Neural cell (in vitro differentiated cells): ENCODE measurements at regions not wholly inside any gene's neighbourhood (a gene's known extent, or its start where the extent isn't known, plus 50 kb on each side); places are given as distances from the start of the nearest gene placed in this dataset.

ENCODE experiments used
- H2AFZ ChIP-seq: fragments of 200-600, 300-800 bp; sonication (generic), shearing (Covaris generic); 2 replicates; pipeline ENCODE4 v1.6.0; 2014; ENCODE audit warnings: low read depth, mild to moderate bottlenecking, antibody characterized with exemption, low read length, moderate library complexity
- H3F3A ChIP-seq: fragments of 200-600 bp; shearing (Covaris generic); 2 replicates; pipeline ENCODE4 v1.6.1; 2016; ENCODE audit warnings: mild to moderate bottlenecking, moderate library complexity, mixed read lengths, antibody characterized with exemption, low read length; ENCODE audit not compliant: insufficient read depth, poor library complexity, severe bottlenecking
- H3K27ac ChIP-seq: fragments of 200-600, 300-800 bp; sonication (generic), shearing (Covaris generic); 2 replicates; pipeline ENCODE4 v1.5.1; 2014; ENCODE audit warnings: mild to moderate bottlenecking, low read length, moderate library complexity
- H3K27me3 ChIP-seq: fragments of 300-800, 200-600 bp; sonication (generic), shearing (Covaris generic); 2 replicates; pipeline ENCODE4 v1.6.0; 2014; ENCODE audit warnings: mild to moderate bottlenecking, low read depth, low read length, moderate library complexity; ENCODE audit not compliant: insufficient read depth
- H3K36me3 ChIP-seq: fragments of 300-800, 200-600 bp; sonication (generic), shearing (Covaris generic); 2 replicates; pipeline ENCODE4 v1.5.1; 2014; ENCODE audit warnings: mild to moderate bottlenecking, antibody characterized with exemption, low read length, moderate library complexity; ENCODE audit not compliant: insufficient read depth
- H3K4me2 ChIP-seq: fragments of 300-800, 200-600 bp; sonication (generic), shearing (Covaris generic); 2 replicates; pipeline ENCODE4 v1.6.0; 2014; ENCODE audit warnings: mild to moderate bottlenecking, low read length
- H3K4me3 ChIP-seq: fragments of 300-800, 200-600 bp; sonication (generic), shearing (Covaris generic); 2 replicates; pipeline ENCODE4 v1.5.1; 2014; ENCODE audit warnings: mild to moderate bottlenecking, low read length, moderate library complexity
- H3K79me2 ChIP-seq: fragments of 200-600 bp; shearing (Covaris generic); replicated peaks from 2 replicates; pipeline ENCODE4 v1.6.0; 2014; ENCODE audit warnings: mild to moderate bottlenecking, low read length, moderate library complexity; ENCODE audit not compliant: insufficient read depth
- H3K9ac ChIP-seq: fragments of 300-800, 200-600 bp; sonication (generic), shearing (Covaris generic); 2 replicates; pipeline ENCODE4 v1.6.1; 2016; ENCODE audit warnings: mild to moderate bottlenecking, low read length, mixed read lengths
- H3K9me2 ChIP-seq: fragments of 200-600 bp; shearing (Covaris generic); 2 replicates; pipeline ENCODE4 v1.6.1; 2016; ENCODE audit warnings: mild to moderate bottlenecking, low read length, mixed read lengths; ENCODE audit not compliant: insufficient read depth
- H3K9me3 ChIP-seq: fragments of 200-600, 300-800 bp; sonication (generic), shearing (Covaris generic); 2 replicates; pipeline ENCODE4 v1.6.1; 2016; ENCODE audit warnings: mild to moderate bottlenecking, mixed run types, low read length, moderate library complexity, mixed read lengths
- H4K20me1 ChIP-seq: fragments of 200-600 bp; shearing (Covaris generic); 2 replicates; pipeline ENCODE4 v1.6.1; 2016; ENCODE audit warnings: mild to moderate bottlenecking, mixed run types; ENCODE audit not compliant: insufficient read depth
- CTCF ChIP-seq: fragments of 450-650 bp; IDR thresholded peaks from 2 replicates; pipeline ENCODE4 v1.5.1; 2014; ENCODE audit warnings: antibody characterized with exemption, mild to moderate bottlenecking, moderate library complexity; ENCODE audit not compliant: poor library complexity, severe bottlenecking
- EP300 ChIP-seq: fragments of 450-650 bp; conservative IDR thresholded peaks from 2 replicates; pipeline ENCODE4 v1.6.1; 2014; ENCODE audit warnings: antibody characterized with exemption, mild to moderate bottlenecking, moderate library complexity; ENCODE audit not compliant: poor library complexity, severe bottlenecking
- EZH2 ChIP-seq: fragments of 200-600, 300-800 bp; shearing (Covaris generic), sonication (generic); IDR thresholded peaks from 2 replicates; pipeline ENCODE4 v1.6.1; 2014; ENCODE audit warnings: antibody characterized with exemption, low read length, borderline replicate concordance, mild to moderate bottlenecking; ENCODE audit not compliant: insufficient read depth, poor library complexity, severe bottlenecking
- MXI1 ChIP-seq: fragments of 450-650 bp; conservative IDR thresholded peaks from 2 replicates; pipeline ENCODE4 v1.6.1; 2014; ENCODE audit warnings: antibody characterized with exemption, mild to moderate bottlenecking; ENCODE audit not compliant: poor library complexity, severe bottlenecking
- POLR2AphosphoS5 ChIP-seq: IDR thresholded peaks from 2 replicates; pipeline ENCODE4 v1.6.1; 2012
- RAD21 ChIP-seq: fragments of 450-650 bp; conservative IDR thresholded peaks from 2 replicates; pipeline ENCODE4 v1.6.1; 2014; ENCODE audit warnings: antibody characterized with exemption, mild to moderate bottlenecking, moderate library complexity
- REST ChIP-seq: IDR thresholded peaks from 2 replicates; pipeline ENCODE4 v1.6.1; 2012; ENCODE audit warnings: borderline replicate concordance
- SMC3 ChIP-seq: fragments of 450-650 bp; conservative IDR thresholded peaks from 2 replicates; pipeline ENCODE4 v1.6.1; 2014; ENCODE audit warnings: antibody characterized with exemption, mild to moderate bottlenecking, moderate library complexity; ENCODE audit not compliant: poor library complexity
- TAF1 ChIP-seq: IDR thresholded peaks from 2 replicates; pipeline ENCODE4 v1.6.1; 2012; ENCODE audit warnings: low read depth

- H3K79me2 ChIP-seq = no peaks in the 10 kb centered on the region
- no peak overlapping the region for H3K9ac ChIP-seq
- no peak overlapping the region for H3K27ac ChIP-seq
- H3F3A ChIP-seq = no peaks in the 10 kb centered on the region
- H3K4me2 ChIP-seq = no peak overlapping the region
- no peaks in the 10 kb centered on the region for H3K27me3 ChIP-seq
- H4K20me1 ChIP-seq = no peaks in the 10 kb centered on the region
- H2AFZ ChIP-seq = no peak overlapping the region
- H3K9me3 ChIP-seq = no peaks in the 10 kb centered on the region
- no peaks in the 10 kb centered on the region for H3K9me2 ChIP-seq
- H3K36me3 ChIP-seq = no peaks in the 10 kb centered on the region
- H3K4me3 ChIP-seq = no peak overlapping the region
- TF ChIP-seq TAF1 (no peak), EP300 (no peak), CTCF (no peak)
Measured at GRCh38 chr15:95561463-95561862, 769.0 kb upstream of the NR2F2 start.

- Histone ChIP-seq H3K9me3 (no peaks in the 10 kb centered on the region), H3K27ac (no peak overlapping the region), H2AFZ (no peak overlapping the region), H4K20me1 (no peaks in the 10 kb centered on the region), H3K36me3 (no peaks in the 10 kb centered on the region), H3F3A (no peaks in the 10 kb centered on the region), H3K4me3 (no peak overlapping the region), H3K9ac (no peak overlapping the region), H3K9me2 (no peaks in the 10 kb centered on the region), H3K27me3 (no peaks in the 10 kb centered on the region), H3K79me2 (no peaks in the 10 kb centered on the region), H3K4me2 (no peak overlapping the region)
- TF ChIP-seq MXI1 = no peak
- no peak for TF ChIP-seq POLR2AphosphoS5
- no peak for TF ChIP-seq TAF1
- TF ChIP-seq CTCF = no peak
- TF ChIP-seq REST = no peak
- TF ChIP-seq RAD21 = no peak
- no peak for TF ChIP-seq SMC3
- no peak for TF ChIP-seq EP300
- no peak for TF ChIP-seq EZH2
Measured at GRCh38 chr15:95563634-95564033, 766.9 kb upstream of the NR2F2 start.
